ENCODE measurements at regions not wholly inside any gene's neighbourhood (a gene's known extent, or its start where the extent isn't known, plus 50 kb on each side); places are given as distances from the start of the nearest gene placed in this dataset.

GRCh38 chr3:71859123-71859519 is 74.2 kb upstream of the PROK2 start:
- TF ChIP-seq CTCF (IDR thresholded peaks at IDR 0.05) (peak in 2 of 4 experiments; percentile 12 to 17), POLR2A (IDR thresholded peaks at IDR 0.05) (no peak)
